WTC11 (cell line): ENCODE measurements at regions not wholly inside any gene's neighbourhood (a gene's known extent, or its start where the extent isn't known, plus 50 kb on each side); places are given as distances from the start of the nearest gene placed in this dataset.

ENCODE experiments used
- ATAC-seq: fragments of 200-7000 bp; cut with Tn5 transposase; 2 replicates; pipeline ENCODE4 v1.10.0; 2021; ENCODE audit warnings: mild to moderate bottlenecking, moderate library complexity
- CTCF ChIA-PET: fragments of 300-600 bp; sonication (Branson Sonifier 250); formaldehyde crosslinking; loops from one replicate; lab custom pipeline; 2021; ENCODE audit warnings: antibody characterized with exemption; lab: Charles Lee
- POLR2A ChIA-PET: fragments of 350-600 bp; sonication (Branson Sonifier 250); formaldehyde crosslinking; loops from one replicate; lab custom pipeline; 2021; ENCODE audit warnings: antibody characterized with exemption; lab: Charles Lee
- DNase-seq: peaks from one replicate; pipeline ENCODE4 v3.0.0; 2021; ENCODE audit warnings: low spot score
- H3K27ac Mint-ChIP-seq: 2 replicates; pipeline ENCODE4 v1.8.0; 2021; ENCODE audit warnings: mixed read lengths
- H3K27me3 Mint-ChIP-seq: 2 replicates; pipeline ENCODE4 v1.8.0; 2021; ENCODE audit warnings: low read depth, mild to moderate bottlenecking, moderate library complexity, mixed read lengths
- H3K36me3 Mint-ChIP-seq: 2 replicates; pipeline ENCODE4 v1.8.0; 2021; ENCODE audit warnings: mixed read lengths
- H3K4me1 Mint-ChIP-seq: 2 replicates; pipeline ENCODE4 v1.8.0; 2022; ENCODE audit warnings: mixed read lengths
- H3K4me3 Mint-ChIP-seq: 2 replicates; pipeline ENCODE4 v1.8.0; 2021; ENCODE audit warnings: mild to moderate bottlenecking, moderate library complexity, mixed read lengths
- H3K9me3 Mint-ChIP-seq: 2 replicates; pipeline ENCODE4 v1.8.0; 2021; ENCODE audit warnings: mixed read lengths
- ARID4B ChIP-seq: sonication (generic); formaldehyde crosslinking; IDR thresholded peaks from 2 replicates; pipeline ENCODE4 v1.8.0; 2023; ENCODE audit warnings: missing genetic modification reagents, mild to moderate bottlenecking, borderline replicate concordance
- ATF6 ChIP-seq: sonication (generic); formaldehyde crosslinking; IDR thresholded peaks from 2 replicates; pipeline ENCODE4 v1.8.1; 2023; ENCODE audit warnings: mild to moderate bottlenecking, missing genetic modification reagents
- CREB1 ChIP-seq: sonication (generic); formaldehyde crosslinking; IDR thresholded peaks from 2 replicates; pipeline ENCODE4 v1.8.0; 2023; ENCODE audit warnings: mild to moderate bottlenecking, missing genetic modification reagents
- EMX1 ChIP-seq: fragments of 250-450 bp; sonication (Bioruptor Pico); IDR thresholded peaks from 2 replicates; pipeline ENCODE4 v1.8.0; 2021; ENCODE audit warnings: mild to moderate bottlenecking
- ERG ChIP-seq: fragments of 250-450 bp; sonication (Bioruptor Pico); IDR thresholded peaks from 2 replicates; pipeline ENCODE4 v1.8.0; 2021; ENCODE audit warnings: mild to moderate bottlenecking
- GABPB1 ChIP-seq: sonication (generic); formaldehyde crosslinking; IDR thresholded peaks from 2 replicates; pipeline ENCODE4 v1.8.1; 2023; ENCODE audit warnings: mild to moderate bottlenecking, missing genetic modification reagents
- JAZF1 ChIP-seq: fragments of 250-450 bp; sonication (Bioruptor Pico); IDR thresholded peaks from 2 replicates; pipeline ENCODE4 v1.9.0; 2021; ENCODE audit warnings: moderate library complexity, mild to moderate bottlenecking, inconsistent platforms
- JUN ChIP-seq: sonication (generic); formaldehyde crosslinking; IDR thresholded peaks from 2 replicates; pipeline ENCODE4 v1.8.0; 2023; ENCODE audit warnings: mild to moderate bottlenecking, missing genetic modification reagents
- MXD4 ChIP-seq: fragments of 250-450 bp; sonication (Bioruptor Pico); IDR thresholded peaks from 2 replicates; pipeline ENCODE4 v1.8.0; 2021; ENCODE audit warnings: mild to moderate bottlenecking, moderate library complexity, borderline replicate concordance
- NR3C1 ChIP-seq: sonication (generic); formaldehyde crosslinking; conservative IDR thresholded peaks from 2 replicates; pipeline ENCODE4 v1.8.1; 2023; ENCODE audit warnings: low read depth, mild to moderate bottlenecking, missing genetic modification reagents
- PRDM15 ChIP-seq: sonication (generic); formaldehyde crosslinking; IDR thresholded peaks from 2 replicates; pipeline ENCODE4 v1.8.0; 2022; ENCODE audit warnings: missing genetic modification reagents
- RELA ChIP-seq: sonication (generic); formaldehyde crosslinking; IDR thresholded peaks from 2 replicates; pipeline ENCODE4 v1.8.1; 2022; ENCODE audit warnings: missing genetic modification reagents, mild to moderate bottlenecking, borderline replicate concordance
- RORB ChIP-seq: fragments of 250-450 bp; sonication (Bioruptor Pico); IDR thresholded peaks from 2 replicates; pipeline ENCODE4 v1.9.0; 2021; ENCODE audit warnings: mild to moderate bottlenecking
- SP1 ChIP-seq: sonication (generic); formaldehyde crosslinking; conservative IDR thresholded peaks from 2 replicates; pipeline ENCODE4 v1.8.1; 2022; ENCODE audit warnings: missing genetic modification reagents
- TEAD4 ChIP-seq: sonication (generic); formaldehyde crosslinking; IDR thresholded peaks from 2 replicates; pipeline ENCODE4 v1.8.0; 2022; ENCODE audit warnings: mild to moderate bottlenecking, missing genetic modification reagents
- USF2 ChIP-seq: sonication (generic); formaldehyde crosslinking; IDR thresholded peaks from 2 replicates; pipeline ENCODE4 v1.8.1; 2023; ENCODE audit warnings: mild to moderate bottlenecking, missing genetic modification reagents, moderate library complexity
- ZNF512 ChIP-seq: sonication (generic); formaldehyde crosslinking; IDR thresholded peaks from 2 replicates; pipeline ENCODE4 v1.8.1; 2022; ENCODE audit warnings: missing genetic modification reagents, borderline replicate concordance

GRCh38 chr13:47256618-47257017 is 359.8 kb upstream of the HTR2A start:
- Mint-ChIP-seq H3K9me3 (no peaks in the 10 kb centered on the region), H3K27ac (no peak overlapping the region), H3K4me3 (no peak overlapping the region), H3K27me3 (no peaks in the 10 kb centered on the region), H3K4me1 (no peaks in the 10 kb centered on the region), H3K36me3 (no peaks in the 10 kb centered on the region)
- TF ChIP-seq CREB1 (CRISPR knock-in tag) (no peak), SP1 (no peak), EMX1 (no peak), ZNF512 (CRISPR knock-in tag) (no peak), RELA (CRISPR knock-in tag) (no peak), USF2 (CRISPR knock-in tag) (no peak)
- ChIA-PET CTCF (no interaction called here), POLR2A (no interaction called here)
- ATAC-seq (no peak), DNase-seq (no peak)

GRCh38 chr13:47252627-47253026 is 355.8 kb upstream of the HTR2A start:
- POLR2A ChIA-PET = no interaction called here
- Mint-ChIP-seq H3K27me3 (no peaks in the 10 kb centered on the region), H3K4me1 (no peaks in the 10 kb centered on the region), H3K36me3 (no peaks in the 10 kb centered on the region), H3K4me3 (no peak overlapping the region), H3K9me3 (no peaks in the 10 kb centered on the region), H3K27ac (no peak overlapping the region)
- TF ChIP-seq ARID4B (CRISPR knock-in tag) (no peak), GABPB1 (CRISPR knock-in tag) (no peak), ZNF512 (CRISPR knock-in tag) (no peak), EMX1 (no peak)
- ATAC-seq = no peak
- no peak for DNase-seq
- CTCF ChIA-PET = no interaction called here

GRCh38 chr13:47251771-47252170 is 354.9 kb upstream of the HTR2A start:
- Mint-ChIP-seq H3K36me3 (no peaks in the 10 kb centered on the region), H3K27me3 (no peaks in the 10 kb centered on the region), H3K4me1 (no peaks in the 10 kb centered on the region), H3K9me3 (peaks cover under 1% of the 10 kb centered on the region), H3K27ac (no peak overlapping the region), H3K4me3 (no peak overlapping the region)
- CTCF ChIA-PET = no interaction called here
- ATAC-seq (no peak), DNase-seq (no peak)
- POLR2A ChIA-PET = no interaction called here
- TF ChIP-seq PRDM15 (CRISPR knock-in tag) (no peak), SP1 (no peak), MXD4 (CRISPR knock-in tag) (no peak), JAZF1 (CRISPR knock-in tag) (no peak), JUN (CRISPR knock-in tag) (no peak), TEAD4 (no peak), RORB (no peak), ATF6 (CRISPR knock-in tag) (no peak), ERG (CRISPR knock-in tag) (no peak), CREB1 (CRISPR knock-in tag) (no peak), NR3C1 (no peak)
